ENCODE measurements at regions not wholly inside any gene's neighbourhood (a gene's known extent, or its start where the extent isn't known, plus 50 kb on each side); places are given as distances from the start of the nearest gene placed in this dataset.

- Mint-ChIP-seq H3K27ac (no peak overlapping the region), H3K36me3 (ENCODE audit: insufficient read depth) (no peaks in the 10 kb centered on the region), H3K27me3 (no peaks in the 10 kb centered on the region), H3K4me1 (ENCODE audit: low read depth in 2 of 2) (peaks cover 3 to 7% of the 10 kb centered on the region in 2 donors), H3K4me3 (no peak overlapping the region), H3K9me3 (no peaks in the 10 kb centered on the region)
- DNase-seq: no peak
- no peak for ATAC-seq (replicated peaks)
Observed at GRCh38 chr22:44616461-44616860, 85.5 kb upstream of the PRR5 start.

GRCh38 chr22:44615602-44616180, 86.3 kb upstream of the PRR5 start:
- no peaks in the 10 kb centered on the region for H3K9me3 Mint-ChIP-seq
- peaks cover under 1 to 5% of the 10 kb centered on the region in 2 donors for H3K4me1 Mint-ChIP-seq (ENCODE audit: low read depth in 2 of 2)
- no peaks in the 10 kb centered on the region for H3K27me3 Mint-ChIP-seq
- H3K27ac Mint-ChIP-seq: no peak overlapping the region
- H3K4me3 Mint-ChIP-seq: no peak overlapping the region
- H3K36me3 Mint-ChIP-seq (ENCODE audit: insufficient read depth): no peaks in the 10 kb centered on the region
- ATAC-seq (replicated peaks) (no peak), DNase-seq (no peak)

GRCh38 chr22:44615146-44615545, 86.9 kb upstream of the PRR5 start:
- DNase-seq: no peak
- no peaks in the 10 kb centered on the region for H3K27me3 Mint-ChIP-seq
- ATAC-seq (replicated peaks): no peak
- no peaks in the 10 kb centered on the region for H3K36me3 Mint-ChIP-seq (ENCODE audit: insufficient read depth)
- H3K4me3 Mint-ChIP-seq: no peak overlapping the region
- H3K27ac Mint-ChIP-seq: no peak overlapping the region
- no peaks in the 10 kb centered on the region for H3K4me1 Mint-ChIP-seq (ENCODE audit: low read depth in 2 of 2)
- H3K9me3 Mint-ChIP-seq: peaks cover 0 to 2% of the 10 kb centered on the region in 2 donors

- Mint-ChIP-seq H3K4me1 (ENCODE audit: low read depth in 2 of 2) (no peaks in the 10 kb centered on the region), H3K4me3 (no peak overlapping the region), H3K27me3 (peaks cover 0 to under 1% of the 10 kb centered on the region in 2 donors), H3K27ac (no peak overlapping the region), H3K36me3 (ENCODE audit: insufficient read depth) (peaks cover 3% of the 10 kb centered on the region), H3K9me3 (peaks cover 0 to 3% of the 10 kb centered on the region in 2 donors)
- ATAC-seq (replicated peaks): no peak
- DNase-seq: no peak
Observed at GRCh38 chr22:44613196-44613595, 88.8 kb upstream of the PRR5 start.

GRCh38 chr22:44611880-44612496, 90.0 kb upstream of the PRR5 start:
- H3K4me1 Mint-ChIP-seq (ENCODE audit: low read depth in 2 of 2): no peaks in the 10 kb centered on the region
- DNase-seq (no peak), ATAC-seq (replicated peaks) (no peak)
- peaks cover 3% of the 10 kb centered on the region for H3K36me3 Mint-ChIP-seq (ENCODE audit: insufficient read depth)
- no peak overlapping the region for H3K27ac Mint-ChIP-seq
- H3K4me3 Mint-ChIP-seq: no peak overlapping the region
- H3K9me3 Mint-ChIP-seq: peaks cover 0 to 3% of the 10 kb centered on the region in 2 donors
- peaks cover 4 to 13% of the 10 kb centered on the region in 2 donors for H3K27me3 Mint-ChIP-seq

GRCh38 chr22:44610071-44610470, 91.9 kb upstream of the PRR5 start:
- no peak overlapping the region for H3K27ac Mint-ChIP-seq
- no peak for DNase-seq
- peaks cover 0 to 3% of the 10 kb centered on the region in 2 donors for H3K9me3 Mint-ChIP-seq
- H3K4me3 Mint-ChIP-seq: no peak overlapping the region
- H3K27me3 Mint-ChIP-seq: peaks cover 23 to 32% of the 10 kb centered on the region in 2 donors
- H3K36me3 Mint-ChIP-seq (ENCODE audit: insufficient read depth): peaks cover 3% of the 10 kb centered on the region
- ATAC-seq (replicated peaks): no peak
- H3K4me1 Mint-ChIP-seq (ENCODE audit: low read depth in 2 of 2): no peaks in the 10 kb centered on the region

- DNase-seq (no peak), ATAC-seq (replicated peaks) (no peak)
- Mint-ChIP-seq H3K4me1 (ENCODE audit: low read depth in 2 of 2) (no peaks in the 10 kb centered on the region), H3K27ac (no peak overlapping the region), H3K36me3 (ENCODE audit: insufficient read depth) (peaks cover 3% of the 10 kb centered on the region), H3K27me3 (peaks cover 29 to 37% of the 10 kb centered on the region in 2 donors), H3K4me3 (no peak overlapping the region), H3K9me3 (peaks cover 0 to 3% of the 10 kb centered on the region in 2 donors)
Observed at GRCh38 chr22:44609400-44609988, 92.5 kb upstream of the PRR5 start.

GRCh38 chr22:44608597-44609399, 93.2 kb upstream of the PRR5 start:
- DNase-seq (no peak), ATAC-seq (replicated peaks) (no peak)
- Mint-ChIP-seq H3K27me3 (peaks cover 32 to 42% of the 10 kb centered on the region in 2 donors), H3K4me3 (no peak overlapping the region), H3K36me3 (ENCODE audit: insufficient read depth) (peaks cover 3% of the 10 kb centered on the region), H3K9me3 (peaks cover 0 to 3% of the 10 kb centered on the region in 2 donors), H3K27ac (no peak overlapping the region), H3K4me1 (ENCODE audit: low read depth in 2 of 2) (no peaks in the 10 kb centered on the region)

- Mint-ChIP-seq H3K4me3 (no peak overlapping the region), H3K36me3 (ENCODE audit: insufficient read depth) (peaks cover 3% of the 10 kb centered on the region), H3K27ac (no peak overlapping the region), H3K27me3 (peaks cover 32 to 51% of the 10 kb centered on the region in 2 donors), H3K9me3 (peaks cover 0 to 3% of the 10 kb centered on the region in 2 donors), H3K4me1 (ENCODE audit: low read depth in 2 of 2) (no peaks in the 10 kb centered on the region)
- DNase-seq: no peak
- ATAC-seq (replicated peaks): no peak
Observed at GRCh38 chr22:44606126-44606525, 95.9 kb upstream of the PRR5 start.

GRCh38 chr22:44605486-44605885, 96.5 kb upstream of the PRR5 start:
- peaks cover 0 to 3% of the 10 kb centered on the region in 2 donors for H3K9me3 Mint-ChIP-seq
- peaks cover 32 to 57% of the 10 kb centered on the region in 2 donors for H3K27me3 Mint-ChIP-seq
- H3K27ac Mint-ChIP-seq: no peak overlapping the region
- H3K4me3 Mint-ChIP-seq: no peak overlapping the region
- DNase-seq (no peak), ATAC-seq (replicated peaks) (no peak)
- H3K36me3 Mint-ChIP-seq (ENCODE audit: insufficient read depth): peaks cover 3% of the 10 kb centered on the region
- H3K4me1 Mint-ChIP-seq (ENCODE audit: low read depth in 2 of 2): no peaks in the 10 kb centered on the region

GRCh38 chr22:44604991-44605390, 97.0 kb upstream of the PRR5 start:
- Mint-ChIP-seq H3K4me1 (ENCODE audit: low read depth in 2 of 2) (no peaks in the 10 kb centered on the region), H3K27ac (no peak overlapping the region), H3K9me3 (no peaks in the 10 kb centered on the region), H3K36me3 (ENCODE audit: insufficient read depth) (peaks cover 3% of the 10 kb centered on the region), H3K4me3 (no peak overlapping the region), H3K27me3 (peaks cover 32 to 62% of the 10 kb centered on the region in 2 donors)
- ATAC-seq (replicated peaks) (no peak), DNase-seq (no peak)

- Mint-ChIP-seq H3K27me3 (peaks cover 32 to 62% of the 10 kb centered on the region in 2 donors), H3K9me3 (no peaks in the 10 kb centered on the region), H3K27ac (no peak overlapping the region), H3K4me1 (ENCODE audit: low read depth in 2 of 2) (no peaks in the 10 kb centered on the region), H3K36me3 (ENCODE audit: insufficient read depth) (no peaks in the 10 kb centered on the region), H3K4me3 (no peak overlapping the region)
- ATAC-seq (replicated peaks) (no peak), DNase-seq (no peak)
Observed at GRCh38 chr22:44604455-44604854, 97.5 kb upstream of the PRR5 start.

- no peak for DNase-seq
- H3K4me3 Mint-ChIP-seq: no peak overlapping the region
- no peaks in the 10 kb centered on the region for H3K4me1 Mint-ChIP-seq (ENCODE audit: low read depth in 2 of 2)
- H3K27ac Mint-ChIP-seq: peak overlapping the region in 1 of 2 donors; percentile 42
- no peaks in the 10 kb centered on the region for H3K9me3 Mint-ChIP-seq
- no peaks in the 10 kb centered on the region for H3K36me3 Mint-ChIP-seq (ENCODE audit: insufficient read depth)
- peaks cover 32 to 66% of the 10 kb centered on the region in 2 donors for H3K27me3 Mint-ChIP-seq
- ATAC-seq (replicated peaks): no peak
Observed at GRCh38 chr22:44603767-44604166, 98.2 kb upstream of the PRR5 start.

All from effector memory CD8-positive, alpha-beta T cell (primary cell).